CD4-positive, alpha-beta T cell (primary cell): ENCODE measurements at regions not wholly inside any gene's neighbourhood (a gene's known extent, or its start where the extent isn't known, plus 50 kb on each side); places are given as distances from the start of the nearest gene placed in this dataset.

Experiments
- ATAC-seq: fragments of 200-7000 bp; cut with Tn5 transposase; one replicate; pipeline ENCODE4 v1.10.0; 2022; ENCODE audit warnings: mild to moderate bottlenecking; ENCODE audit not compliant: poor library complexity
- CTCF ChIA-PET: fragments of 350-600 bp; sonication (Branson Sonifier 250); formaldehyde crosslinking; loops from one replicate; lab custom pipeline; 2021; ENCODE audit warnings: antibody characterized with exemption, inconsistent platforms; lab: Charles Lee
- POLR2A ChIA-PET: fragments of 350-600 bp; sonication (Branson Sonifier 250); formaldehyde crosslinking; loops from one replicate; lab custom pipeline; 2021; ENCODE audit warnings: antibody characterized with exemption, inconsistent platforms; lab: Charles Lee
- DNase-seq, 14 experiments: peaks; one replicate each; pipeline ENCODE4 v3.0.0-alpha.2; 2013 to 2020; ENCODE audit warnings: mixed read lengths in 2 of 14
- H3K27ac ChIP-seq, 2 donors: one replicate each; pipeline versions ENCODE4 v1.5.1 to v1.7.0; 2013; ENCODE audit warnings: low read length in 2 of 2, low read depth in 1 of 2, mild to moderate bottlenecking in 1 of 2
- H3K27me3 ChIP-seq, 2 experiments: 1 replicate in 1 of 2; 2 replicates in 1 of 2; pipeline versions ENCODE4 v1.6.1 to v1.7.0; 2013; ENCODE audit warnings: low read length in 2 of 2, control low read depth in 1 of 2, mild to moderate bottlenecking in 1 of 2, moderate library complexity in 1 of 2; ENCODE audit not compliant: insufficient read depth in 2 of 2, control insufficient read depth in 1 of 2
- H3K36me3 ChIP-seq: one replicate; pipeline ENCODE4 v1.6.1; 2013; ENCODE audit warnings: low read length, control low read depth; ENCODE audit not compliant: insufficient read depth
- H3K4me1 ChIP-seq: one replicate; pipeline ENCODE4 v1.6.1; 2013; ENCODE audit warnings: low read length, control low read depth; ENCODE audit not compliant: insufficient read depth
- H3K4me3 ChIP-seq: one replicate; pipeline ENCODE4 v1.5.1; 2013; ENCODE audit warnings: mild to moderate bottlenecking, low read length, moderate library complexity
- H3K9me3 ChIP-seq, 2 experiments: 1 replicate in 1 of 2; 2 replicates in 1 of 2; pipeline versions ENCODE4 v1.6.1 to v1.7.0; 2013; ENCODE audit warnings: low read length in 2 of 2, mild to moderate bottlenecking in 2 of 2, control low read depth in 1 of 2, moderate library complexity in 1 of 2; ENCODE audit not compliant: control insufficient read depth in 1 of 2, insufficient read depth in 1 of 2
- H3K27ac Mint-ChIP-seq: one replicate; pipeline ENCODE4 v1.8.0; 2020; ENCODE audit warnings: mixed read lengths
- H3K27me3 Mint-ChIP-seq: one replicate; pipeline ENCODE4 v1.8.0; 2021; ENCODE audit warnings: mixed read lengths
- H3K36me3 Mint-ChIP-seq: one replicate; pipeline ENCODE4 v1.8.0; 2021; ENCODE audit warnings: low read depth, mixed read lengths
- H3K4me1 Mint-ChIP-seq: one replicate; pipeline ENCODE4 v1.8.0; 2021; ENCODE audit warnings: low read depth, mixed read lengths
- H3K4me3 Mint-ChIP-seq: one replicate; pipeline ENCODE4 v1.8.0; 2020; ENCODE audit warnings: mild to moderate bottlenecking, mixed read lengths
- H3K9me3 Mint-ChIP-seq: one replicate; pipeline ENCODE4 v1.8.0; 2020; ENCODE audit warnings: mixed read lengths
- intact Hi-C, 2 experiments: fragments of 100-400 bp; cut with DNase I in 1 of 2; cut with micrococcal nuclease in 1 of 2; formaldehyde crosslinking; loops; one replicate each; pipeline versions ENCODE4 v1.15.1 to v1.9.0; 2023 to 2025; cut with DNase I, micrococcal nuclease
- TF ChIP-seq, protein P1 (sequence below): fragments of 200-600 bp; IDR thresholded peaks from one replicate; pipeline ENCODE4 v1.8.0; 2022; ENCODE audit warnings: antibody characterized with exemption, mild to moderate bottlenecking

DNA sequence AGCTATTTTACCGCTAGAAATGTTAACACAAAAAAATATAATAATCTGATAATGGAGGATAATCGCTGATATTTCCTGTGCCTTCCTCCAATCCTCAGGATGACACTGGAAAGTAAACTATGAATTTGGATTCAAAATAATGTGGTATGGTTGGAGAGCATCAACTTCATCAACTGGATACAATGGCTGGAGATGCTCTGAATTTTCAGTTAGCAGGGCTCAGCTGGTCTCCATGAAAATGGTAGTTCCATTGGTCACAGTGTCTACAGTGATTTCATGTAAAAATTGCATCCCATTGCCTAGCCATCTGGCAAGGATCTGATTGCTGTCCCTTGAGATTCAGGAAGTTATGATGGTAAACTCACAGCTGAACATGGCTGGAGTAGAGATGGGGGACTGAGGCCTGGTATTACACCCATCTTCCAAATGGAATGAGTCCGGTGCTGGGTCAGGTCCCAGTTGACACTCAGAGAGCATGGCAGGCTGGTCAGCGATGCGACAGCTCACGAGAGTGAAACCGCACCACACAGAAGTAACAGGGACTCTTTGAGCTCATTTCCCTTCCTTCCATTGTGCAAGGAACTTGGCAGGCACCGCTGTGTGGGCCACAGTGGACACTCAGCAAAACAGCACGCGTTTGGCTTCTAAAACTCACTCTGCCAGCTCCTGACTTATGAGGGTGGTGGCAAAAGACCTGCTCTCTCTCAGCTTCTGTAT is 142.4 kb upstream of the TNFAIP3 start:
- Histone ChIP-seq H3K4me1 (peaks cover 5% of the 10 kb centered on the region), H3K4me3 (no peak overlapping the region), H3K27ac (no peak overlapping the region), H3K36me3 (no peaks in the 10 kb centered on the region), H3K27me3 (no peaks in the 10 kb centered on the region), H3K9me3 (no peaks in the 10 kb centered on the region)
- H3K9me3 Mint-ChIP-seq, result no peaks in the 10 kb centered on the region
- H3K4me1 Mint-ChIP-seq, result no peaks in the 10 kb centered on the region
- H3K27me3 Mint-ChIP-seq, result no peaks in the 10 kb centered on the region
- DNase-seq, result peak in 1 of 14 experiments; percentile 46
- TF ChIP-seq, protein P1, sequence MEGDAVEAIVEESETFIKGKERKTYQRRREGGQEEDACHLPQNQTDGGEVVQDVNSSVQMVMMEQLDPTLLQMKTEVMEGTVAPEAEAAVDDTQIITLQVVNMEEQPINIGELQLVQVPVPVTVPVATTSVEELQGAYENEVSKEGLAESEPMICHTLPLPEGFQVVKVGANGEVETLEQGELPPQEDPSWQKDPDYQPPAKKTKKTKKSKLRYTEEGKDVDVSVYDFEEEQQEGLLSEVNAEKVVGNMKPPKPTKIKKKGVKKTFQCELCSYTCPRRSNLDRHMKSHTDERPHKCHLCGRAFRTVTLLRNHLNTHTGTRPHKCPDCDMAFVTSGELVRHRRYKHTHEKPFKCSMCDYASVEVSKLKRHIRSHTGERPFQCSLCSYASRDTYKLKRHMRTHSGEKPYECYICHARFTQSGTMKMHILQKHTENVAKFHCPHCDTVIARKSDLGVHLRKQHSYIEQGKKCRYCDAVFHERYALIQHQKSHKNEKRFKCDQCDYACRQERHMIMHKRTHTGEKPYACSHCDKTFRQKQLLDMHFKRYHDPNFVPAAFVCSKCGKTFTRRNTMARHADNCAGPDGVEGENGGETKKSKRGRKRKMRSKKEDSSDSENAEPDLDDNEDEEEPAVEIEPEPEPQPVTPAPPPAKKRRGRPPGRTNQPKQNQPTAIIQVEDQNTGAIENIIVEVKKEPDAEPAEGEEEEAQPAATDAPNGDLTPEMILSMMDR, result no peak
- ChIA-PET CTCF (no interaction called here), POLR2A (interaction anchor here (0.6 to 1.2 kb wide), 3 partner anchors 9 to 23 kb away, joined by 3 to 4 read pairs (median 4); no protein-coding TSS in a partner anchor)
- intact Hi-C loops, result loop anchor here (5.0 kb wide), 2 partner anchors 43 to 58 kb away; no protein-coding TSS in a partner anchor
- ATAC-seq, result no peak
- no peak overlapping the region for H3K4me3 Mint-ChIP-seq
- no peaks in the 10 kb centered on the region for H3K36me3 Mint-ChIP-seq
- H3K27ac Mint-ChIP-seq, result no peak overlapping the region

DNA sequence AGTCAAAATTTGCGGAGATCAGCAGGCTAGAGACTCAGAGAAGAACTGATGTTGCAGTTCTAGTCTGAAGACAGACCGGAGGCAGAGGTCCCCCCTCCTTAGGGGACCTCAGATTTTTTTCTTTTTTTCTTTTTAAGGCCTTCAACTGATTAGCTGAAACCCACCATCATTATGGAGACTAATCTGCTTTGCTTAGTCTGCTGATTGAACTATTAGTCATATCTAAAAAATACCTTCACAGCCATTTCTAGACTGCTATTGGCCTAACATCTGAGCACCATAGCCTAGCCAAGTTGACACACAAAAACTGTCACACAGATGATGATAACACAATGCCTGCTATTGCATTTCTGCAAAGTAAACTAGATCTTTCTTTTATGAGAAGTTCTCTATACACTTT is 141.1 kb upstream of the TNFAIP3 start:
- Histone ChIP-seq H3K27ac (no peak overlapping the region), H3K4me1 (peaks cover 5% of the 10 kb centered on the region), H3K27me3 (no peaks in the 10 kb centered on the region), H3K9me3 (no peaks in the 10 kb centered on the region), H3K4me3 (no peak overlapping the region), H3K36me3 (no peaks in the 10 kb centered on the region)
- intact Hi-C loops, result loop anchor here (5.0 kb wide), 2 partner anchors 41 to 56 kb away; no protein-coding TSS in a partner anchor
- ChIA-PET POLR2A (no interaction called here), CTCF (interaction anchor here (1.3 to 1.6 kb wide), 2 partner anchors 17 to 82 kb away, joined by 3 to 5 read pairs; no protein-coding TSS in a partner anchor)
- H3K9me3 Mint-ChIP-seq, result no peaks in the 10 kb centered on the region
- no peak overlapping the region for H3K27ac Mint-ChIP-seq
- no peaks in the 10 kb centered on the region for H3K27me3 Mint-ChIP-seq
- no peaks in the 10 kb centered on the region for H3K36me3 Mint-ChIP-seq
- DNase-seq, result no peak
- TF ChIP-seq, protein P1, result no peak
- no peak overlapping the region for H3K4me3 Mint-ChIP-seq
- ATAC-seq, result no peak
- H3K4me1 Mint-ChIP-seq, result no peaks in the 10 kb centered on the region

DNA sequence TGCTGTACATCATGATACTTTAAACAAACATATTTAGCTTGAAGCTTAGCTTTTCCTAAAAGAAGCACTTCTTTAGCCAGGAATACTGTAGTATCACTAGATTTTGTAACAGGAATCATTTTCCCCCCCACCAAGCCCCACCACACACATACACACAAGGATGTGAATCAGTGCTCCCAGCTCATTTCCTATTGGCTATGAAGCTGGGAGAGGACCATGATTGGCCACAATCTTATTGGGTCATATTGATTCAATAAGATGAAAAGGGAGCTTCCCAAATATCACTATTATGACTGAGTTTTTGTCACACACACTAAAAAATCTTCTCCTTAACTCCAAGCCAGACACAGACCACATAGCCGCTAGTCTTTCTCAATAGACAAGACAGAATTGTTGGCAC is 140.5 kb upstream of the TNFAIP3 start:
- no peak overlapping the region for H3K4me3 Mint-ChIP-seq
- no peak overlapping the region for H3K27ac Mint-ChIP-seq
- no peak for DNase-seq
- intact Hi-C loops, result loop anchor here (5.0 kb wide), 2 partner anchors 41 to 56 kb away; no protein-coding TSS in a partner anchor
- CTCF ChIA-PET, result interaction anchor here (1.3 to 1.6 kb wide), 2 partner anchors 18 to 82 kb away, joined by 3 to 5 read pairs; no protein-coding TSS in a partner anchor
- Histone ChIP-seq H3K4me1 (peaks cover 5% of the 10 kb centered on the region), H3K27ac (no peak overlapping the region), H3K9me3 (no peaks in the 10 kb centered on the region), H3K36me3 (no peaks in the 10 kb centered on the region), H3K27me3 (no peaks in the 10 kb centered on the region), H3K4me3 (no peak overlapping the region)
- ATAC-seq, result no peak
- no peaks in the 10 kb centered on the region for H3K36me3 Mint-ChIP-seq
- TF ChIP-seq, protein P1, result no peak
- H3K27me3 Mint-ChIP-seq, result no peaks in the 10 kb centered on the region
- POLR2A ChIA-PET, result interaction anchor here (0.5 to 0.6 kb wide), 2 partner anchors 363 to 624 kb away, joined by 3 read pairs; no protein-coding TSS in a partner anchor
- H3K9me3 Mint-ChIP-seq, result no peaks in the 10 kb centered on the region
- H3K4me1 Mint-ChIP-seq, result no peaks in the 10 kb centered on the region
